ENCODE measurements at regions not wholly inside any gene's neighbourhood (a gene's known extent, or its start where the extent isn't known, plus 50 kb on each side); places are given as distances from the start of the nearest gene placed in this dataset.
"Not testable (repeated sequence)": the region's sequence is repeated elsewhere in the genome, so short reads cannot be mapped to it uniquely, and the experiment has no call there.

DNA sequence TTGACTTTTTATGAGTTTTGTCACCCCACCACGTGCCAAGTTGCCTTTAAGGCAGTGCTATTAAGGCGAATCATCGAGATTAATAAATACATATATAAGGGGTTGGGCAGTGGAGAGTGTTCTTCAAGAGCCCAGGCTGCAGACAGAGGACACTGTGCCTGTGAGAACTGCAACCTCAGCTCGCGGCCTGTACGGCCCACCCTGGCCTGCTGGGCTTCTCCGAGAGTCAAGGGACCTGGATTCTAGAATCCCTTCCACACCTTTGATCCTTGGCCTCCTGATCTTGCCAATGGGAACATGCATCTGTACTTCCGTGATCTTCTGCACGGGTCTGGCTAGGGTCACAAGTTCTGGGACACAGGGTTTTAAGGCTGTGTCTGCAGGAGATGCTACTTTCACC lies 54.5 kb downstream of the IRX5 start:
- Mint-ChIP-seq H3K27me3 (ENCODE audit: unreplicated experiment) (peaks cover 6% of the 10 kb centered on the region), H3K9me3 (ENCODE audit: unreplicated experiment) (no peaks in the 10 kb centered on the region), H3K4me1 (ENCODE audit: unreplicated experiment) (no peaks in the 10 kb centered on the region), H3K4me3 (ENCODE audit: unreplicated experiment) (no peak overlapping the region), H3K36me3 (ENCODE audit: low read depth, unreplicated experiment) (no peaks in the 10 kb centered on the region), H3K27ac (ENCODE audit: unreplicated experiment) (no peak overlapping the region)
- TF ChIP-seq, protein P1, sequence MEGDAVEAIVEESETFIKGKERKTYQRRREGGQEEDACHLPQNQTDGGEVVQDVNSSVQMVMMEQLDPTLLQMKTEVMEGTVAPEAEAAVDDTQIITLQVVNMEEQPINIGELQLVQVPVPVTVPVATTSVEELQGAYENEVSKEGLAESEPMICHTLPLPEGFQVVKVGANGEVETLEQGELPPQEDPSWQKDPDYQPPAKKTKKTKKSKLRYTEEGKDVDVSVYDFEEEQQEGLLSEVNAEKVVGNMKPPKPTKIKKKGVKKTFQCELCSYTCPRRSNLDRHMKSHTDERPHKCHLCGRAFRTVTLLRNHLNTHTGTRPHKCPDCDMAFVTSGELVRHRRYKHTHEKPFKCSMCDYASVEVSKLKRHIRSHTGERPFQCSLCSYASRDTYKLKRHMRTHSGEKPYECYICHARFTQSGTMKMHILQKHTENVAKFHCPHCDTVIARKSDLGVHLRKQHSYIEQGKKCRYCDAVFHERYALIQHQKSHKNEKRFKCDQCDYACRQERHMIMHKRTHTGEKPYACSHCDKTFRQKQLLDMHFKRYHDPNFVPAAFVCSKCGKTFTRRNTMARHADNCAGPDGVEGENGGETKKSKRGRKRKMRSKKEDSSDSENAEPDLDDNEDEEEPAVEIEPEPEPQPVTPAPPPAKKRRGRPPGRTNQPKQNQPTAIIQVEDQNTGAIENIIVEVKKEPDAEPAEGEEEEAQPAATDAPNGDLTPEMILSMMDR (IDR thresholded peaks at IDR 0.05; ENCODE audit: unreplicated experiment) = no peak
- DNase-seq (ENCODE audit: low spot score) = no peak

DNA sequence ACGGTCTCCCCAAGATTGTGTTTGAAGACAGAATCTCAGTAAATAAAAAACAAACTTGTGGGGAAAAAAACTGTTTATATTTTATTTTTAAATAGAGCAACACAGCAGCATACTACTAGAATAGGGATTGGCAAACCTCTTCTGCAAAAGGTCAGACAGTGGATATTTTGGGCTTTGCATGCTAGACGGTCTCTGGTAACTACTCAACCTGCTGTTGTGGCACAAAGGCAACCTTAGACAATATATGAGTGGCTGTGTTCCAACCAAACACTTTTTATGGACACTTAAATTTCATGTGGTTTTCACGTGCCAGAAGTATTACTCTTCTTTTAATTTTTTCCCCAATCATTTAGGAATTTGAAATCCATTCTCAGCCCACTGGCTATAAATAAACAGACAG lies 55.0 kb downstream of the IRX5 start:
- H3K36me3 Mint-ChIP-seq (ENCODE audit: low read depth, unreplicated experiment) = no peaks in the 10 kb centered on the region
- H3K4me1 Mint-ChIP-seq (ENCODE audit: unreplicated experiment) = no peaks in the 10 kb centered on the region
- H3K27ac Mint-ChIP-seq (ENCODE audit: unreplicated experiment) = no peak overlapping the region
- H3K4me3 Mint-ChIP-seq (ENCODE audit: unreplicated experiment) = no peak overlapping the region
- peaks cover 4% of the 10 kb centered on the region for H3K27me3 Mint-ChIP-seq (ENCODE audit: unreplicated experiment)
- no peak for DNase-seq (ENCODE audit: low spot score)
- H3K9me3 Mint-ChIP-seq (ENCODE audit: unreplicated experiment) = no peaks in the 10 kb centered on the region
- TF ChIP-seq, protein P1 (IDR thresholded peaks at IDR 0.05; ENCODE audit: unreplicated experiment) = no peak

DNA sequence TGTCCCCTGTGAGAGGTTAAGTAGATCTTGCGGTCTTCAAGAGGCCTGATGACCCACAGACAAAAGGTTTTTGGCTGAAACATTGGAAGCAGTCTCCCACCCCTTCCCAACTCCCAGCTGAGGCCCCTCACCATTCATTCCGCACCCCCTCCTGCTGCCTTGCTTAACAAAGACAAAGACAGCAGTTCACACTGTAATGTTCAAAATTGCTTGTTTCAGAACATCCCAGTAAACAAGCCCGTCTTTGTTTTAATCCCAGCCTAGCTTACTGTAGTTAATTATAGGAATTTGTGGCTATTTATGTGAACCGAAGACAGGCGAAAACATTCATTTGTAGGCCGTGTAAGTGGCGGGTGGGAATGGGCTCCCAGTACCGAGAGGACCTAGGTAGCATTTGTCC lies 55.7 kb downstream of the IRX5 start:
- Mint-ChIP-seq H3K36me3 (ENCODE audit: low read depth, unreplicated experiment) (no peaks in the 10 kb centered on the region), H3K4me3 (ENCODE audit: unreplicated experiment) (no peak overlapping the region), H3K9me3 (ENCODE audit: unreplicated experiment) (no peaks in the 10 kb centered on the region), H3K27ac (ENCODE audit: unreplicated experiment) (no peak overlapping the region), H3K4me1 (ENCODE audit: unreplicated experiment) (no peaks in the 10 kb centered on the region), H3K27me3 (ENCODE audit: unreplicated experiment) (peaks cover 2% of the 10 kb centered on the region)
- DNase-seq (ENCODE audit: low spot score) = no peak
- TF ChIP-seq, protein P1 (IDR thresholded peaks at IDR 0.05; ENCODE audit: unreplicated experiment) = no peak

DNA sequence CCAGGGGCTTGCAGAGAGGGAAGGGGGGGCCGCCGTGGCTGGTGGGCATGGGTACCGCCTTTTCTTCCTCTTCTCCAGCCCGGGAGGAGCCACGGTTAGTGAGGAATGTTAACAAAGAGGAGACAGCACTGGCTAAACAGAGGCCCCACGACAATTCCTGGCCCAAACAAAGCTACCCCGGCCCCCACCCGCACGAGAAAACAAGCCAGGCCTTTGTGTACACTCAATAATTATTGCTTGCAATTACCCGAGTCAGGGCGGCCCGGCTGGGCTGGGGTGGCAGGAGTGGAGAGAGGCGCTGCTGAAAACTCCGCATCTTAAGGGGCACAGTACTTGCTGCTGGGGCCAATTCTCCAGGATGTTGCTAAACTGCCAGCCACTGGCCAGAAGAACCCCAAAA lies 56.4 kb downstream of the IRX5 start:
- H3K9me3 Mint-ChIP-seq (ENCODE audit: unreplicated experiment) = no peaks in the 10 kb centered on the region
- H3K4me1 Mint-ChIP-seq (ENCODE audit: unreplicated experiment) = no peaks in the 10 kb centered on the region
- TF ChIP-seq, protein P1 (IDR thresholded peaks at IDR 0.05; ENCODE audit: unreplicated experiment) = no peak
- H3K36me3 Mint-ChIP-seq (ENCODE audit: low read depth, unreplicated experiment) = no peaks in the 10 kb centered on the region
- DNase-seq (ENCODE audit: low spot score) = no peak
- peaks cover 2% of the 10 kb centered on the region for H3K27me3 Mint-ChIP-seq (ENCODE audit: unreplicated experiment)
- no peak overlapping the region for H3K27ac Mint-ChIP-seq (ENCODE audit: unreplicated experiment)
- H3K4me3 Mint-ChIP-seq (ENCODE audit: unreplicated experiment) = no peak overlapping the region

DNA sequence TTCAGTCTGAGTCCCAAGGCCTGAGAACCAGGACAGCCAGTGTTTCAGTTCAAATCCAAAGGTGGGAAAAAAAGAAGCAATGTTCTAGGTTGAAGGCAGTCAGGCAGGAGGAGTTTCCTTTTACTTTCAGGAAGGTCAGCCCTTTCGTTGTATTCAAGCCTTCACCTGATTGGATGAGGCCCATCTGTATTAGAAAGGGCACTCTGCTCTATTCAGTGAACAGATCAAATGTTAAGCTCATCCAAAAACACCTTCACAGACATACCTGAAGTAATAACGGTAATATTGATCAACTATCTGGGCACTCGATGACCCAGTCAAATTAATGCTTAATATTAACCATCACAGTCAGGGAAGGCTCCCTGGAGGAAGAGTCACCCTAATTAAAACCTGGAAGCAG lies 60.9 kb downstream of the IRX5 start:
- H3K4me3 Mint-ChIP-seq (ENCODE audit: unreplicated experiment) = no peak overlapping the region
- H3K4me1 Mint-ChIP-seq (ENCODE audit: unreplicated experiment) = peaks cover 7% of the 10 kb centered on the region
- no peaks in the 10 kb centered on the region for H3K9me3 Mint-ChIP-seq (ENCODE audit: unreplicated experiment)
- TF ChIP-seq, protein P1 (IDR thresholded peaks at IDR 0.05; ENCODE audit: unreplicated experiment) = no peak
- no peaks in the 10 kb centered on the region for H3K36me3 Mint-ChIP-seq (ENCODE audit: low read depth, unreplicated experiment)
- H3K27me3 Mint-ChIP-seq (ENCODE audit: unreplicated experiment) = no peaks in the 10 kb centered on the region
- DNase-seq (ENCODE audit: low spot score) = no peak
- H3K27ac Mint-ChIP-seq (ENCODE audit: unreplicated experiment) = no peak overlapping the region

DNA sequence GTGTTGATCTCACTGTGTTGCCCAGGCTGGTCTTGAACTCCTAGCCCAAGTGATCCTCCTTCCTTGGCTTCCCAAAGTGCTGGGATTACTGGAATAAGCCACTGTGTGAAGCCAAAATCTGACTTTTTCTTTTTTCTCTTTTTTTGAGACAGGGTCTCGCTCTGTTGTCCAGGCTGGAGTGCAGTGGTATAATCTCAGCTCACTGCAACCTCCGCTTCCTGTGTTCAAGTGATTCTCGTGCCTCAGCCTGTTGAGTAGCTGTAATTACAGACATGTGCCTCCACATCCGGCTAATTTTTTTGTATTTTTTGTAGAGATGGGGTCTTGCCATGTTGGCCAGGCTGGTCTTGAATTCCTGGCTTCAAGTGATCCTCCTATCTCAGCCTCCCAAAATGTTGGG lies 61.3 kb downstream of the IRX5 start:
- not testable (repeated sequence) for H3K36me3 Mint-ChIP-seq (ENCODE audit: low read depth, unreplicated experiment); H3K4me3 Mint-ChIP-seq (ENCODE audit: unreplicated experiment); DNase-seq (ENCODE audit: low spot score); H3K27ac Mint-ChIP-seq (ENCODE audit: unreplicated experiment); H3K4me1 Mint-ChIP-seq (ENCODE audit: unreplicated experiment); H3K27me3 Mint-ChIP-seq (ENCODE audit: unreplicated experiment); H3K9me3 Mint-ChIP-seq (ENCODE audit: unreplicated experiment)
